Immature natural killer cell (primary cell): ENCODE measurements at regions not wholly inside any gene's neighbourhood (a gene's known extent, or its start where the extent isn't known, plus 50 kb on each side); places are given as distances from the start of the nearest gene placed in this dataset.

Source experiments
- DNase-seq, 3 donors: peaks; one replicate each; pipeline ENCODE4 v3.0.0; 2022; ENCODE audit warnings: mixed read lengths in 1 of 3
- H3K27ac Mint-ChIP-seq, 6 donors: one replicate each; pipeline ENCODE4 v1.8.0; 2020; ENCODE audit warnings: mixed read lengths in 6 of 6, mild to moderate bottlenecking in 5 of 6, inconsistent platforms in 4 of 6, moderate library complexity in 3 of 6
- H3K27me3 Mint-ChIP-seq, 3 donors: one replicate each; pipeline ENCODE4 v1.8.0; 2020 to 2021; ENCODE audit warnings: low read depth in 3 of 3, mild to moderate bottlenecking in 3 of 3, mixed read lengths in 3 of 3, moderate library complexity in 3 of 3, inconsistent platforms in 1 of 3
- H3K36me3 Mint-ChIP-seq, 3 donors: one replicate each; pipeline ENCODE4 v1.8.0; 2020; ENCODE audit warnings: mixed read lengths in 3 of 3, inconsistent platforms in 2 of 3, mild to moderate bottlenecking in 2 of 3
- H3K4me1 Mint-ChIP-seq, 2 donors: one replicate each; pipeline ENCODE4 v1.8.0; 2020; ENCODE audit warnings: inconsistent platforms in 2 of 2, mild to moderate bottlenecking in 2 of 2, mixed read lengths in 2 of 2, moderate library complexity in 1 of 2
- H3K4me3 Mint-ChIP-seq, 5 donors: one replicate each; pipeline ENCODE4 v1.8.0; 2020; ENCODE audit warnings: mild to moderate bottlenecking in 5 of 5, mixed read lengths in 5 of 5, inconsistent platforms in 3 of 5, moderate library complexity in 3 of 5
- H3K9me3 Mint-ChIP-seq, 6 donors: one replicate each; pipeline ENCODE4 v1.8.0; 2020; ENCODE audit warnings: mild to moderate bottlenecking in 6 of 6, mixed read lengths in 6 of 6, inconsistent platforms in 4 of 6, moderate library complexity in 3 of 6

- H3K4me1 Mint-ChIP-seq: no peaks in the 10 kb centered on the region
- no peaks in the 10 kb centered on the region for H3K36me3 Mint-ChIP-seq
- DNase-seq: no peak
- H3K27me3 Mint-ChIP-seq: no peaks in the 10 kb centered on the region
- H3K27ac Mint-ChIP-seq: no peak overlapping the region
- H3K4me3 Mint-ChIP-seq: no peak overlapping the region
- H3K9me3 Mint-ChIP-seq: peaks cover 0 to 42% (median 11%) of the 10 kb centered on the region in 6 donors
Observed at GRCh38 chr4:117801756-117802155, 232.5 kb upstream of the NDST3 start.

DNA sequence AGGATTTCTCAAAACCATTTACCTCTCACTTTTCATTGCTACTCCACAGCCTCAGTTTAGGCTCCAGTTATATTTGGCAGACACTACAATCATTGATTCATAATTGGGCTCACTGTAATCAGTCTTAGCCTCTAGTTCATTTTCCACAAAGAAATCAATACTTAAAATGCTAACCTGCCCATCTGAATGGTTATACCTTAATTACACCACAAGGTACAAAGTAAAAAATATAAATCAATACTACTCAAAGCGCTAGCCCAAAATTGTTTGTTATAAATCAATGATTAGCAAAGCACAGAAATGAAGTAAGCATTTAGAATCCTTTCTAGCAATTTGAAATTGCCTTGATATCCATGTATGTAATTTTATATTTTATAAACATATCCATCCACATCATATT lies 222.6 kb upstream of the NDST3 start:
- no peak for DNase-seq
- H3K36me3 Mint-ChIP-seq: peaks cover 0 to 3% (median 0%) of the 10 kb centered on the region in 3 donors
- H3K4me1 Mint-ChIP-seq: no peaks in the 10 kb centered on the region
- H3K4me3 Mint-ChIP-seq: no peak overlapping the region
- H3K27ac Mint-ChIP-seq: no peak overlapping the region
- peaks cover 7 to 39% (median 12%) of the 10 kb centered on the region in 6 donors for H3K9me3 Mint-ChIP-seq
- H3K27me3 Mint-ChIP-seq: peaks cover 0 to 4% (median 0%) of the 10 kb centered on the region in 3 donors

DNA sequence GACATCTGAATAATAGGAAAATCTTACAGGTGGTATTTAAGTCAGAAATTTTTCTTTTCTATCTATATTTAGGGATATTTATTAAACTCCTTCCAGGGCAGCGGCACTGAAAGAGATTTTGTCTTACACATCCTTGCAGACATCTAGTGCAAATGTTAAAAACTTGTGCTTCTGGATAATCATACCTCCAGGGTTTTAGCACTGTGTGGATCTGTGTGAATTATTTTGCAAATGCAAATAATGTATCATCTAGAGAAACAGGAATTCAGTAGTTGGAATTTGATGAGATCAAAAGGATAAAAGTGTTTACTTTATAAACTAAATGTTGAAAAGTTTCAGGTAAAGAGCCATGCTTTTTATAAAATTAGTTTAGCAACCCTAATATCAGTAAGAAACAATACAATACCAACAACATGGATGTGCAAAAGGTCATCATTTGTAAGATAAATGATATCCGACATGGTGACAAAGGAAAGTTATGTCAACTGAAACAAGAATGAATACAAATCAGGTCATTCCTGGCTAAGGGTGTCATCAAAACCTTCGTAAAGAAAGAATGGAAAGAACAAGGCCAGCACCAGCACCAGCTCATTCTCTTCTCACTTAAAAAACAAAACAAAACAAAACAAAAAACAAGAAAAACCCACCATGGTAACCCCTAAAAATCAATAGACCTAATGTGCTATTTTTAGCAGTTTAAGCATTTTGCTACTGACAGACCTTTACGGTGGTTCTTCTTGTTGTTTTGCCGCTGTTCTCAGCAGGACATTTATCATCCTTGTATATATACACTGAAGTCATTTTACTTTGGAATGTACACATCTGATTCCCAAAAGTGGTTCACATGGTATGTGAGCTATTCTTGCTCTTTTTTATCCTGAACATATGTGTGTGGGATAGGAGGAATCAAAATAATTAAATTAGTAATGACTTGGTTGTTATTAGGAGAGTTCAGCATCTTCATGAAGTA lies 219.7 kb upstream of the NDST3 start:
- Mint-ChIP-seq H3K27ac (no peak overlapping the region), H3K4me1 (no peaks in the 10 kb centered on the region), H3K27me3 (peaks cover 0 to 2% (median 0%) of the 10 kb centered on the region in 3 donors), H3K36me3 (peaks cover 0 to 9% (median 0%) of the 10 kb centered on the region in 3 donors), H3K9me3 (peaks cover 7 to 44% (median 12%) of the 10 kb centered on the region in 6 donors), H3K4me3 (no peak overlapping the region)
- no peak for DNase-seq

GRCh38 chr4:117817301-117817700 lies 217.0 kb upstream of the NDST3 start:
- Mint-ChIP-seq H3K4me3 (no peak overlapping the region), H3K27me3 (no peaks in the 10 kb centered on the region), H3K4me1 (no peaks in the 10 kb centered on the region), H3K27ac (no peak overlapping the region), H3K9me3 (peaks cover 0 to 36% (median 14%) of the 10 kb centered on the region in 6 donors), H3K36me3 (peaks cover 0 to 6% (median 0%) of the 10 kb centered on the region in 3 donors)
- DNase-seq: no peak

GRCh38 chr4:117821834-117822233 lies 212.5 kb upstream of the NDST3 start:
- DNase-seq: no peak
- H3K4me3 Mint-ChIP-seq: no peak overlapping the region
- H3K9me3 Mint-ChIP-seq: peaks cover 2 to 32% (median 12%) of the 10 kb centered on the region in 6 donors
- peaks cover 0 to 6% (median 0%) of the 10 kb centered on the region in 3 donors for H3K36me3 Mint-ChIP-seq
- H3K27me3 Mint-ChIP-seq: peaks cover 0 to 2% (median 0%) of the 10 kb centered on the region in 3 donors
- H3K4me1 Mint-ChIP-seq: no peaks in the 10 kb centered on the region
- H3K27ac Mint-ChIP-seq: no peak overlapping the region

GRCh38 chr4:117823388-117823787 lies 210.9 kb upstream of the NDST3 start:
- peaks cover 0 to 2% (median 0%) of the 10 kb centered on the region in 3 donors for H3K27me3 Mint-ChIP-seq
- H3K36me3 Mint-ChIP-seq: peaks cover 0 to 6% (median 0%) of the 10 kb centered on the region in 3 donors
- no peak for DNase-seq
- no peak overlapping the region for H3K4me3 Mint-ChIP-seq
- peaks cover 2 to 29% (median 13%) of the 10 kb centered on the region in 6 donors for H3K9me3 Mint-ChIP-seq
- H3K4me1 Mint-ChIP-seq: no peaks in the 10 kb centered on the region
- H3K27ac Mint-ChIP-seq: no peak overlapping the region

DNA sequence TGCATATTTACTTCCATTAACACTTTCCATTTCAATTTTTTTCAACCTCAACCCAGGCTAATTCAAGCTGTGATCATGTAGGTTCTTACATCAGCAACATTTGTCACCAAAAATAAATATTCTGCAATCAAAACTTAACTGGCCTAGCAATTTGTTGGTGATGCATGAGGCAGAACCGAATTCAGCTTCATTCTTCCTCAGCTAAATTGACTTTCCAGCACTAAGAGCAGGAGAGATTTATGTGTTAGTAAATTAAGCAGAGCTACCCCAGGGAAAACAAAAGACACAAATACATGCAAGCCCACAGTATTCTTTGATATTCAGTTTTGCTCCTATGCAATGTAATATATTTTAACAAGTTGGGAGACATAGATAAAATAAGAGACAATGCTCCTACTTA lies 208.7 kb upstream of the NDST3 start:
- Mint-ChIP-seq H3K9me3 (peaks cover 0 to 24% (median 10%) of the 10 kb centered on the region in 6 donors), H3K4me1 (no peaks in the 10 kb centered on the region), H3K27me3 (peaks cover 0 to 2% (median 0%) of the 10 kb centered on the region in 3 donors), H3K36me3 (no peaks in the 10 kb centered on the region), H3K27ac (no peak overlapping the region), H3K4me3 (no peak overlapping the region)
- DNase-seq: no peak

DNA sequence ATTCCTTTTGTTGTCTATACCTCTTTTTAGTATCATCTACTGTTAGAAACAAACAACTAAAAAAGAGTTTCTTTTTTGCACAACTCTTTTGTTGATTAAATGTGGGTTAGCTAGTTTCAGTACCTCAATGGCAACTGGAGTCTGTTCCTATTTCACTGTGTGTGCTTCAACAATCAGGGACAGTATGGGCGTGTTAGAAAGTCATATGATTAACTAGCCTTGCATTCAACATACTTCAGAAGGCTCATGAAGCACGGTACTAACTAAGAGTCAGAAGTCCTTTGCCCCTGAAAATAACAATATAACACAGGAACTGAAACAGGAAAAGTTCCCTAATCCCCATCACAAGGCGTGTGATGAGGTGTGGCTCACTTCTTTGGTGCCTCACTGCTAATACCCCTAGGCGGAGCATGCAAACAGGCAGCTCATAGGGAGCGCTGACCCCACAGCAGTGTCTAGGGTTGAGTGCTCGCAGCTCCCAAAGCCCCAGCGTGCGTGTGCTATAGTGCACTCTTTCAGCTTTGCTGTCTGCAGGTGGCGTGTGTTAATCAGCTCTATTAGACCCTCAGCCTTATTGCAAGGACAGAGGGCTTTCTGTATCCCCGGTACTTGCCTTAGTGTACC lies 203.1 kb upstream of the NDST3 start:
- no peak for DNase-seq
- peaks cover 2 to 29% (median 9%) of the 10 kb centered on the region in 6 donors for H3K9me3 Mint-ChIP-seq
- H3K27me3 Mint-ChIP-seq: peaks cover 0 to 2% (median 0%) of the 10 kb centered on the region in 3 donors
- H3K4me3 Mint-ChIP-seq: no peak overlapping the region
- H3K4me1 Mint-ChIP-seq: no peaks in the 10 kb centered on the region
- no peak overlapping the region for H3K27ac Mint-ChIP-seq
- no peaks in the 10 kb centered on the region for H3K36me3 Mint-ChIP-seq

GRCh38 chr4:117835566-117835965 lies 198.7 kb upstream of the NDST3 start:
- H3K4me3 Mint-ChIP-seq: no peak overlapping the region
- no peak for DNase-seq
- no peaks in the 10 kb centered on the region for H3K36me3 Mint-ChIP-seq
- no peaks in the 10 kb centered on the region for H3K27me3 Mint-ChIP-seq
- H3K9me3 Mint-ChIP-seq: peaks cover 6 to 43% (median 12%) of the 10 kb centered on the region in 6 donors
- no peaks in the 10 kb centered on the region for H3K4me1 Mint-ChIP-seq
- no peak overlapping the region for H3K27ac Mint-ChIP-seq

- no peak overlapping the region for H3K4me3 Mint-ChIP-seq
- H3K9me3 Mint-ChIP-seq: peaks cover 5 to 42% (median 12%) of the 10 kb centered on the region in 6 donors
- H3K36me3 Mint-ChIP-seq: no peaks in the 10 kb centered on the region
- no peak for DNase-seq
- no peak overlapping the region for H3K27ac Mint-ChIP-seq
- peaks cover 0 to 3% (median 0%) of the 10 kb centered on the region in 3 donors for H3K27me3 Mint-ChIP-seq
- no peaks in the 10 kb centered on the region for H3K4me1 Mint-ChIP-seq
Observed at GRCh38 chr4:117844594-117844993, 189.7 kb upstream of the NDST3 start.

DNA sequence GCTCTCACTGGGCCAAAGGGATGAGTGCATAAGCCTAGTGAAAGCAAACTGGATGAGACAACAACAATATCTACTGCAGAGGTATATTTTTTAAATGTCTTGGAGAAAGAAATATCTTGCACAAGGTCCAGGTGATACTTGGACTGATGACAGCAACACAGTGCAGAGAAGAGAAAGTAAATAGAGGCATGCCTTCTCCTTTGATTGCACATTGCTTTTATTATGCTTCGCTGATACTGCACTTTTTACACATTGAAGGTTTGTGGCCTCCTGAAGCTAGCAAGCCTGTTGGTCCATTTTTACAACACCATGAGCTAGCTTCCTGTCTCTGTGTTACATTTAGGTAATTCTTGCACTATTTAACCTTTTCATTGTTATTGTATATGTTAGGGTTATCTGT lies 189.0 kb upstream of the NDST3 start:
- H3K4me1 Mint-ChIP-seq: no peaks in the 10 kb centered on the region
- H3K27ac Mint-ChIP-seq: no peak overlapping the region
- DNase-seq: no peak
- H3K27me3 Mint-ChIP-seq: peaks cover 0 to 3% (median 0%) of the 10 kb centered on the region in 3 donors
- H3K36me3 Mint-ChIP-seq: no peaks in the 10 kb centered on the region
- H3K4me3 Mint-ChIP-seq: no peak overlapping the region
- peaks cover 5 to 44% (median 15%) of the 10 kb centered on the region in 6 donors for H3K9me3 Mint-ChIP-seq

DNA sequence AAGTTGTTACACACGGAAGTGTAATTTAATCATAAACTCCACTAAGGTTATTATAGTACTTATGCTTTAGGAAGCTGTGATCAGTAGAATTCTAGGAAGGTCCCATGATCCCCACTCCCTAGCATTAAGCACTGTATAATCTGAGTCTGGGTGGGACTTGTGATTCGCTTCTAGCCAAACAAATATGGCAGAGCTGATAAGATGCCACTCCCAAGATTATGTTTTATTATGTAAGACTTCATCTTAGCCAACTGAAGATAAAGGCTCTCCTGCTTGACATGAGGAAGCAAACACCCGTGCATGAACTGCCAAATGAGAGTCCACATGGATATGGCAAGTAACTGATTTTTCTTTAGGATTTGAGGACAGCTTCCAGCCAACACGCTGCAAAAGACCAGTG lies 186.4 kb upstream of the NDST3 start:
- Mint-ChIP-seq H3K4me1 (no peaks in the 10 kb centered on the region), H3K27me3 (no peaks in the 10 kb centered on the region), H3K27ac (no peak overlapping the region), H3K4me3 (no peak overlapping the region), H3K36me3 (no peaks in the 10 kb centered on the region), H3K9me3 (peaks cover 7 to 47% (median 15%) of the 10 kb centered on the region in 6 donors)
- no peak for DNase-seq

- H3K4me1 Mint-ChIP-seq: no peaks in the 10 kb centered on the region
- H3K27me3 Mint-ChIP-seq: no peaks in the 10 kb centered on the region
- no peak overlapping the region for H3K27ac Mint-ChIP-seq
- H3K36me3 Mint-ChIP-seq: no peaks in the 10 kb centered on the region
- H3K4me3 Mint-ChIP-seq: no peak overlapping the region
- H3K9me3 Mint-ChIP-seq: peaks cover 4 to 22% (median 9%) of the 10 kb centered on the region in 6 donors
- no peak for DNase-seq
Observed at GRCh38 chr4:117868201-117868600, 166.1 kb upstream of the NDST3 start.

DNA sequence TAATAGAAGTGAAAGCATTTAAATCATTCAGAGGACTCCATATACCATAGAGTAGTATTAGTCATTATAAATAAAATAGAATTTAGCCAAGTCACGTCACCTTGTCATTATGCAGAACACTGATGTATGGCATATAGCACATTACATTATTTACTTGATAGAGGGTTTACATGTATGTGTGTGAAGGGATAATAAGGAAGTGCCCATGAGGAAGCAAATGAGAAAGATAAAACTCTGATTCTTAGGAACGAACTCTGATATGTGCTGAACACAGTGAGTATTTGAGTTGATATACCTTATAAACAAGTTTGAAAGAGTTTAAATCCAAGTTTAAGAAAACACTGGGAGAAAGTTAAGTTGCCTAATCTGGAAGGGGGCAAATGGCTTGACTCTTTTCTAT lies 160.5 kb upstream of the NDST3 start:
- Mint-ChIP-seq H3K27me3 (no peaks in the 10 kb centered on the region), H3K4me1 (no peaks in the 10 kb centered on the region)

More for the DNA sequence above, 160.5 kb upstream of the NDST3 start:
- H3K9me3 Mint-ChIP-seq: peaks cover under 1 to 26% (median 4%) of the 10 kb centered on the region in 6 donors
- H3K27ac Mint-ChIP-seq: no peak overlapping the region
- no peaks in the 10 kb centered on the region for H3K36me3 Mint-ChIP-seq
- H3K4me3 Mint-ChIP-seq: no peak overlapping the region
- DNase-seq: no peak
